HG02588 (cell line): ENCODE measurements at regions not wholly inside any gene's neighbourhood (a gene's known extent, or its start where the extent isn't known, plus 50 kb on each side); places are given as distances from the start of the nearest gene placed in this dataset.

Source experiments
- ATAC-seq: cut with Tn5 transposase; IDR thresholded peaks from one replicate; pipeline ENCODE4 v1.9.1; 2021; ENCODE audit warnings: mild to moderate bottlenecking, moderate library complexity; ENCODE audit not compliant: unreplicated experiment

DNA sequence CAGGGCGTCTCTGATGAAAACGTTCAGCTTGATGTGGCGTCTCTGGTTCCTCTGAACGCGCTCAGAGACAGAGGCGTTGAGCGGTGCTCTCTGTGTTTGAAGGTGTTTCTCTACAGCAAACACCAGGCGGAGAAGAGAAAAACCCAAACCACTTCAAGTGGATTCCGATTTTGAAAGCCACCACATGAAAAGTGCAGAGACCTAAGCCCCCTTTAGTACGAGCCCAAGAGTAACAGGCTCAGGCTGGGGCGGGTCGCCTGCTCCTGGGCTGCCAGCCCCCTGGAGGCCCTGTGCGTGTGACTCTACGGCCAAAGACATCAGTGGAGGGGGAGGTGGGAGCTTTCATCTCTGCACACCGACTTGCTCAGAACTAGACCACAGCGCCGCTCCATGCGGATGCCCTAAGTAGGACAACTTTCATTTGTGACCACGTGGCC, 328.4 kb downstream of the MAF start:
- no peak for ATAC-seq

- no peak for ATAC-seq
Observed at GRCh38 chr16:79271583-79271982, 329.0 kb downstream of the MAF start.

DNA sequence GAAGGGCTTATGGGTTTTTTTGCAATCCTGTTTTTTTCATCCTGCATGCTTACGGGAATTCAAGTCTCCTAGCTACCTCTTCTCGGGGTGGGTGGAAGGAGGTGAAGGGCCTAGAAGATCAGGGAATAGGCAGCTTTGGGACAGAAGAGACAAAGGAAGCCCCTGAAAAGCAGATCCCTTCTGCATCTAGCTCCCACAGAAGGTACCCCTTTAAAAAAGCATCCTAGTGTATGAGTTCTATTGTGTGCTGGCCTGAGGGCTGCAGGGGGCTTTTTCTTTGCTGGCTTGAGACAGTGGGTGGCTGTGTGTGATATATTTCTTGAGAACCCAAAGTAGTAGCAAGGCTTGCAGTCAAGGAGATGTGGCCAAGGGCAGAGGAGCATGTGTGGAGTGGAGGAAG, 330.5 kb downstream of the MAF start:
- ATAC-seq = no peak

DNA sequence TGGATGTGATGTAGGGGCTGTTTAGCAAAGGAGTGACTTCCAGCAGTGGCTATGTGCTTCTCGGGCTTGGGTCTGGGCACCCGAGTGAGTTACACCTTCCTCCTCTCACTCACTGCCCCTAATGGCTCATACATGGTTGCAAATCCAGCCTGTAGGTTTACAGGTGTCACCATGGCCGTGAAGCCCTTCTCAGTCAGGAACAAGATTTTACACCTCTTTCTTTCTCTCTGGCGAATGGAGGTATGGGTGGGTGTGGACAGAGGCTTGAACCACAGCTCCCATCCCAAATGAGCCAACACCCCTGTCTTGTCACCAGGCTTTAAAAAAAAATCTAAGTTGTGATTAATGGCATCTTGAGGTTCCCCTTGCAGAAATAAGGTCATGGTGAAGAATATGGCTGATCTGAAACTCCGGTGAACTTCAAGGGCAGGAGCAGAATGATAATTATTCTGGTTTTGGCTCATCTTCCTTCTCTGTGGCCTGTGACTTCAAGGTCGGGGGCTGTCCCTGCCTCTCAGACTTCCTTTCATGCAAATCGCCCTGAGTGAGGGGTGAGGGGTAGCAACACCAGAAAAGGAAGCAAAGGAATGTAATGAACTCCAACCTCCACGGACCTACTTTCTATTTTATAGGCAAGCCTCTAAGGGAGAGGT, 331.2 kb downstream of the MAF start:
- peak; percentile 96 for ATAC-seq

DNA sequence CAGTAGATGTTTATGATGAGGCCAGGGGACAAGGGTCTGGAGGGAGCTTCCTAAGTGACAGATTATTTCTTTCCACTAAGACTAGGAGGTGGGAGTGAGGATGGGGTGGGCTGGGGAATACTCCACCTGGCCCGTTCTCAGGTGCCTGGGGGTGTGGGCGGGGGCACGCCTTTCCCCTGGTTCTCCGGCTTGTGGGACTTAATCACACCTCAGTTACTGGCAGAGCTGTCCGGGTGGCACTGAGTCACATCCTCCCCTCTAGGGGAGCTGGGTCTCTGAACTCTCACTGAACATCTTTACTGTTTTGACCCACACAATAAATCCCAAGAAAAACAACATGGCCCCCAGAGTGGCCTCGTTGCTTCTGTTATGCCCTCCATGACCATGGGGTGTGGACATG, 332.8 kb downstream of the MAF start:
- no peak for ATAC-seq

- ATAC-seq = no peak
Observed at GRCh38 chr16:79267146-79267545, 333.4 kb downstream of the MAF start.

GRCh38 chr16:79265701-79266100, 334.8 kb downstream of the MAF start:
- no peak for ATAC-seq

DNA sequence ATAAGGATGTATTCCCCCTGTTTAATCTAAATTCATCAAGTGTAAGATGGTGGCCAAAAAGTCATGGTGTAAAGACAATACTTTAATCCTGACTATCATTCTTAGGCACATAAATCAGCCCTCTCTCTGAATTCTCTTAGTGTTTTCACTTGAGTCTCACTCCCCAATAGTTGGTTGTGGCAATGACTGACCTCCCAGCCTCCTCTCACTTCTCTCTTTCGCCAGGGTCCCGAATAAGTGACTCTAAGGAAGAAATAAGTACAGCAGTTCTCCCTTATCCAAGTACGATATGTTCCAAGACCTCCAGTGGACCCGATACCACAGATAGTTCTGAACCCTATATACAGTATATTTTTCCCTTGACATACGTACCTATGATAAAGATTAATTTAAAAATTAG, 335.3 kb downstream of the MAF start:
- no peak for ATAC-seq

DNA sequence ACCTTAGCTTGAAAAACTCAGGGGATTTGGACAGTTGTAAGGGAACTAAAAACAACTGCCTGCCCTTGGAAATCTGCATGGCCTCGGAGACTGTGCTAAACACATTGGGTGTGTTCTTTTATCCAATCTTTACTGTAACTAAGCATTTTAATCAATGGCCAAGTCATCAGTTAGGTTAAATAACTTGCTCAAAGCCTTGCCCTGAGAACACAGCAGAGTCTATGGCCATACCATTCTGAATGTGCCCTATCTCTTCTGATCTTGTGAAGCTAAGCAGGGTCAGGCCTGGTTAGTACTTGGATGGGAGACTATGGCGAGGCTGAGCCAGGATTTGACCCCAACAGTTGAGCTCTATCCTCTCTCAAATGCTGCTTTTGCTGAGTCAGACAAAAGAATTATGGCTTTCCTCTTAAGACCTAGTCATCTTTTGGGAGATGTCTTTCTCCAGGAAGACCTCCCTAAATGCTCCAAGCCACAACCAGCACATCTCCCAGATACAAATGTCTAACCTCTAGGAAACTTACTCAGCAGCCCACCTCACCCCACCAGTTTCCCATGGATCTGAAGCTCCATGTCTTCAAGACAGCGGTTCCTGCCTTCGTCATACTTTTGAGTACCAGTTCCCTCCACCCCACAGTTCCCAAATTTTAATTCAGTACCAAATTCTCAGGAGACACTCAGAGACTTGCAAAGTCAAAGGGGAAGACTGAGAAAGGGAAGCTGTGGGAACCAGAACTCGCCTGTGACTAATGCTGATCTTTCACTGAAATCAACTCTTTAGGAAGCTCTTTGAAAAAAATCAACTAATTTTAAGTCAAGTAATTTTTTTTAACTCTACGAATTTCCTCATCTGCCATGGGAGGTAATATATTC, 336.1 kb downstream of the MAF start:
- ATAC-seq = no peak

- ATAC-seq = no peak
Observed at GRCh38 chr16:79263425-79263824, 337.1 kb downstream of the MAF start.
